Neural cell (in vitro differentiated cells): ENCODE measurements at regions not wholly inside any gene's neighbourhood (a gene's known extent, or its start where the extent isn't known, plus 50 kb on each side); places are given as distances from the start of the nearest gene placed in this dataset.

Experiments used
- EP300 ChIP-seq: fragments of 450-650 bp; conservative IDR thresholded peaks from 2 replicates; pipeline ENCODE4 v1.6.1; 2014; ENCODE audit warnings: antibody characterized with exemption, mild to moderate bottlenecking, moderate library complexity; ENCODE audit not compliant: poor library complexity, severe bottlenecking
- EZH2 ChIP-seq: fragments of 200-600, 300-800 bp; shearing (Covaris generic), sonication (generic); IDR thresholded peaks from 2 replicates; pipeline ENCODE4 v1.6.1; 2014; ENCODE audit warnings: antibody characterized with exemption, low read length, borderline replicate concordance, mild to moderate bottlenecking; ENCODE audit not compliant: insufficient read depth, poor library complexity, severe bottlenecking
- MXI1 ChIP-seq: fragments of 450-650 bp; conservative IDR thresholded peaks from 2 replicates; pipeline ENCODE4 v1.6.1; 2014; ENCODE audit warnings: antibody characterized with exemption, mild to moderate bottlenecking; ENCODE audit not compliant: poor library complexity, severe bottlenecking
- RAD21 ChIP-seq: fragments of 450-650 bp; conservative IDR thresholded peaks from 2 replicates; pipeline ENCODE4 v1.6.1; 2014; ENCODE audit warnings: antibody characterized with exemption, mild to moderate bottlenecking, moderate library complexity
- TF ChIP-seq, protein P1 (sequence below): fragments of 450-650 bp; IDR thresholded peaks from 2 replicates; pipeline ENCODE4 v1.5.1; 2014; ENCODE audit warnings: antibody characterized with exemption, mild to moderate bottlenecking, moderate library complexity; ENCODE audit not compliant: poor library complexity, severe bottlenecking
- TF ChIP-seq, protein P2 (sequence below): IDR thresholded peaks from 2 replicates; pipeline ENCODE4 v1.6.1; 2012; ENCODE audit warnings: borderline replicate concordance

DNA sequence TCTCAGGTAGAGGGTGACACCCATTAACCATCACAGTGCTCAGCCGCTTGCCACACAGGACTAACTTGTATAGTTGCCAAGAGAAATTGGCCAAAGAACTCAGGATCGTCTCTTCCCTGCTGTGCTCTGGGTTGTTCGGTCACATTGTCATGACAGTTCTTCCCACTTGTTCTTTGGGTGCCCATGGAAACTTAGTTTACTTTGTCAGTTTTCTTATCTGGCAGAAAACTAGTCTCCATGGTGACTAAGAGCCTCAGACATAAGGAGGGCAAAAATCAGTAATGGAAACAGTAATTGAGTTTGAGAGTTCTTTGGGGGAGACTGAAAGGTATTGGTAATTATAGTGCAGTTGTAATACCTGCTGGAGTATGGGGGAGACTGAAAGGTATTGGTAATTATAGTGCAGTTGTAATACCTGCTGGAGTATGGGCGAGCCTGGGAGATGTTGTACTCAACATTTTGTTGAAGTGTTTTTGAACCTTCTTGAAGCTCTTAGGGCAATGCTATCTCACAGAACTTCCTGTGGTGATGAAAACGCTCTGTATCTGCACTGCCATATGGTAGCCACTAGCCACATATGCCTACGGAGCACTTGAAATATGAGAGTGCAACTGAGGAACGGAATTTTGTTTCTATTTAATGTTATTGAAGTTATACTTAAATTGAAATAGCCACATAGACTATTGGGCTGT lies 95.2 kb upstream of the HDGFL1 start:
- TF ChIP-seq EP300, result no peak
- TF ChIP-seq, protein P1, sequence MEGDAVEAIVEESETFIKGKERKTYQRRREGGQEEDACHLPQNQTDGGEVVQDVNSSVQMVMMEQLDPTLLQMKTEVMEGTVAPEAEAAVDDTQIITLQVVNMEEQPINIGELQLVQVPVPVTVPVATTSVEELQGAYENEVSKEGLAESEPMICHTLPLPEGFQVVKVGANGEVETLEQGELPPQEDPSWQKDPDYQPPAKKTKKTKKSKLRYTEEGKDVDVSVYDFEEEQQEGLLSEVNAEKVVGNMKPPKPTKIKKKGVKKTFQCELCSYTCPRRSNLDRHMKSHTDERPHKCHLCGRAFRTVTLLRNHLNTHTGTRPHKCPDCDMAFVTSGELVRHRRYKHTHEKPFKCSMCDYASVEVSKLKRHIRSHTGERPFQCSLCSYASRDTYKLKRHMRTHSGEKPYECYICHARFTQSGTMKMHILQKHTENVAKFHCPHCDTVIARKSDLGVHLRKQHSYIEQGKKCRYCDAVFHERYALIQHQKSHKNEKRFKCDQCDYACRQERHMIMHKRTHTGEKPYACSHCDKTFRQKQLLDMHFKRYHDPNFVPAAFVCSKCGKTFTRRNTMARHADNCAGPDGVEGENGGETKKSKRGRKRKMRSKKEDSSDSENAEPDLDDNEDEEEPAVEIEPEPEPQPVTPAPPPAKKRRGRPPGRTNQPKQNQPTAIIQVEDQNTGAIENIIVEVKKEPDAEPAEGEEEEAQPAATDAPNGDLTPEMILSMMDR, result no peak
- TF ChIP-seq, protein P2, sequence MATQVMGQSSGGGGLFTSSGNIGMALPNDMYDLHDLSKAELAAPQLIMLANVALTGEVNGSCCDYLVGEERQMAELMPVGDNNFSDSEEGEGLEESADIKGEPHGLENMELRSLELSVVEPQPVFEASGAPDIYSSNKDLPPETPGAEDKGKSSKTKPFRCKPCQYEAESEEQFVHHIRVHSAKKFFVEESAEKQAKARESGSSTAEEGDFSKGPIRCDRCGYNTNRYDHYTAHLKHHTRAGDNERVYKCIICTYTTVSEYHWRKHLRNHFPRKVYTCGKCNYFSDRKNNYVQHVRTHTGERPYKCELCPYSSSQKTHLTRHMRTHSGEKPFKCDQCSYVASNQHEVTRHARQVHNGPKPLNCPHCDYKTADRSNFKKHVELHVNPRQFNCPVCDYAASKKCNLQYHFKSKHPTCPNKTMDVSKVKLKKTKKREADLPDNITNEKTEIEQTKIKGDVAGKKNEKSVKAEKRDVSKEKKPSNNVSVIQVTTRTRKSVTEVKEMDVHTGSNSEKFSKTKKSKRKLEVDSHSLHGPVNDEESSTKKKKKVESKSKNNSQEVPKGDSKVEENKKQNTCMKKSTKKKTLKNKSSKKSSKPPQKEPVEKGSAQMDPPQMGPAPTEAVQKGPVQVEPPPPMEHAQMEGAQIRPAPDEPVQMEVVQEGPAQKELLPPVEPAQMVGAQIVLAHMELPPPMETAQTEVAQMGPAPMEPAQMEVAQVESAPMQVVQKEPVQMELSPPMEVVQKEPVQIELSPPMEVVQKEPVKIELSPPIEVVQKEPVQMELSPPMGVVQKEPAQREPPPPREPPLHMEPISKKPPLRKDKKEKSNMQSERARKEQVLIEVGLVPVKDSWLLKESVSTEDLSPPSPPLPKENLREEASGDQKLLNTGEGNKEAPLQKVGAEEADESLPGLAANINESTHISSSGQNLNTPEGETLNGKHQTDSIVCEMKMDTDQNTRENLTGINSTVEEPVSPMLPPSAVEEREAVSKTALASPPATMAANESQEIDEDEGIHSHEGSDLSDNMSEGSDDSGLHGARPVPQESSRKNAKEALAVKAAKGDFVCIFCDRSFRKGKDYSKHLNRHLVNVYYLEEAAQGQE, result no peak
- TF ChIP-seq RAD21, result no peak
- TF ChIP-seq EZH2, result no peak
- TF ChIP-seq MXI1, result no peak
